Nephron (organoid): ENCODE measurements at regions not wholly inside any gene's neighbourhood (a gene's known extent, or its start where the extent isn't known, plus 50 kb on each side); places are given as distances from the start of the nearest gene placed in this dataset.
A peak's percentile ranks its signal among the peaks of the same experiment; 100 is the strongest.

ENCODE experiments used
- H3K27ac Mint-ChIP-seq, 3 experiments: 2 replicates each; pipeline ENCODE4 v1.8.0; 2020; ENCODE audit warnings: mixed read lengths in 3 of 3, mild to moderate bottlenecking in 2 of 3, moderate library complexity in 1 of 3
- H3K27me3 Mint-ChIP-seq: 2 replicates; pipeline ENCODE4 v1.8.0; 2021; ENCODE audit warnings: low read depth, mild to moderate bottlenecking, moderate library complexity, mixed read lengths
- H3K36me3 Mint-ChIP-seq: 2 replicates; pipeline ENCODE4 v1.8.0; 2020; ENCODE audit warnings: low read depth, mixed read lengths
- H3K4me1 Mint-ChIP-seq: 2 replicates; pipeline ENCODE4 v1.8.0; 2020; ENCODE audit warnings: mixed read lengths
- H3K4me3 Mint-ChIP-seq, 3 experiments: 2 replicates each; pipeline ENCODE4 v1.8.0; 2020; ENCODE audit warnings: mild to moderate bottlenecking in 3 of 3, mixed read lengths in 3 of 3, moderate library complexity in 2 of 3
- H3K9me3 Mint-ChIP-seq: 2 replicates; pipeline ENCODE4 v1.8.0; 2020; ENCODE audit warnings: mixed read lengths
- CTCF ChIP-seq, 3 experiments: fragments of 200-600 bp; sonication (generic); IDR thresholded peaks; one replicate each; pipeline ENCODE4 v1.5.0; 2021; ENCODE audit warnings: antibody characterized with exemption in 3 of 3; ENCODE audit not compliant: unreplicated experiment in 3 of 3

- peaks cover 14% of the 10 kb centered on the region for H3K27me3 Mint-ChIP-seq
- no peaks in the 10 kb centered on the region for H3K4me1 Mint-ChIP-seq
- H3K27ac Mint-ChIP-seq: no peak overlapping the region
- no peak for TF ChIP-seq CTCF (IDR thresholded peaks at IDR 0.05; ENCODE audit: unreplicated experiment in 3 of 3)
- no peaks in the 10 kb centered on the region for H3K36me3 Mint-ChIP-seq
- H3K9me3 Mint-ChIP-seq: peaks cover 4% of the 10 kb centered on the region
- H3K4me3 Mint-ChIP-seq: no peak overlapping the region
These were observed 62.8 kb upstream of the PROK2 start for GRCh38 chr3:71847794-71848193.

- H3K4me1 Mint-ChIP-seq: no peaks in the 10 kb centered on the region
- no peak for TF ChIP-seq CTCF (IDR thresholded peaks at IDR 0.05; ENCODE audit: unreplicated experiment in 3 of 3)
- no peak overlapping the region for H3K4me3 Mint-ChIP-seq
- H3K27ac Mint-ChIP-seq: no peak overlapping the region
- no peaks in the 10 kb centered on the region for H3K36me3 Mint-ChIP-seq
- H3K27me3 Mint-ChIP-seq: peaks cover 14% of the 10 kb centered on the region
- H3K9me3 Mint-ChIP-seq: peaks cover 4% of the 10 kb centered on the region
These were observed 61.2 kb upstream of the PROK2 start for GRCh38 chr3:71846185-71846584.

GRCh38 chr3:71843071-71843470 lies 58.1 kb upstream of the PROK2 start:
- Mint-ChIP-seq H3K36me3 (no peaks in the 10 kb centered on the region), H3K4me3 (no peak overlapping the region), H3K27ac (peak overlapping the region in 1 of 3 experiments; percentile 47), H3K27me3 (peaks cover 10% of the 10 kb centered on the region), H3K9me3 (no peaks in the 10 kb centered on the region), H3K4me1 (no peaks in the 10 kb centered on the region)
- no peak for TF ChIP-seq CTCF (IDR thresholded peaks at IDR 0.05; ENCODE audit: unreplicated experiment in 3 of 3)

GRCh38 chr3:71838406-71838805 lies 53.5 kb upstream of the PROK2 start:
- Mint-ChIP-seq H3K27me3 (peaks cover 3% of the 10 kb centered on the region), H3K27ac (peak overlapping the region in 2 of 3 experiments; percentile 62 to 68), H3K36me3 (no peaks in the 10 kb centered on the region), H3K4me3 (no peak overlapping the region), H3K9me3 (no peaks in the 10 kb centered on the region), H3K4me1 (no peaks in the 10 kb centered on the region)
- no peak for TF ChIP-seq CTCF (IDR thresholded peaks at IDR 0.05; ENCODE audit: unreplicated experiment in 3 of 3)
